HL-60 (cell line): ENCODE measurements at regions not wholly inside any gene's neighbourhood (a gene's known extent, or its start where the extent isn't known, plus 50 kb on each side); places are given as distances from the start of the nearest gene placed in this dataset.

Experiments
- DNase-seq, 2 experiments: peaks; one replicate each; pipeline ENCODE4 v3.0.0-alpha.2; 2010 to 2020; ENCODE audit warnings: low read depth in 1 of 2, low spot score in 1 of 2
- H3K27ac ChIP-seq: fragments of 250-450 bp; sonication (Bioruptor Pico); replicated peaks from 2 replicates; pipeline ENCODE4 v1.5.1; 2020; ENCODE audit warnings: mild to moderate bottlenecking, moderate library complexity
- H3K27me3 ChIP-seq: fragments of 250-450 bp; sonication (Bioruptor Pico); 2 replicates; pipeline ENCODE4 v1.5.1; 2021; ENCODE audit warnings: mild to moderate bottlenecking, moderate library complexity; ENCODE audit not compliant: insufficient read depth, poor library complexity, severe bottlenecking
- H3K4me3 ChIP-seq: replicated peaks from 2 replicates; pipeline ENCODE4 v1.5.1; 2011; ENCODE audit warnings: mild to moderate bottlenecking, control low read depth, low read length; ENCODE audit not compliant: insufficient read depth
- GABPA ChIP-seq: IDR thresholded peaks from 2 replicates; pipeline ENCODE4 v1.6.1; 2012; ENCODE audit warnings: low read depth
- POLR2AphosphoS5 ChIP-seq: IDR thresholded peaks from 2 replicates; pipeline ENCODE4 v1.6.1; 2012; ENCODE audit warnings: low read depth
- REST ChIP-seq: IDR thresholded peaks from 2 replicates; pipeline ENCODE4 v1.6.1; 2012; ENCODE audit warnings: low read depth; ENCODE audit not compliant: insufficient replicate concordance
- SPI1 ChIP-seq: IDR thresholded peaks from 2 replicates; pipeline ENCODE4 v1.6.1; 2012; ENCODE audit warnings: low read depth, mild to moderate bottlenecking, borderline replicate concordance
- TF ChIP-seq, protein P1 (sequence below): IDR thresholded peaks from one replicate; pipeline ENCODE4 v1.5.1; 2011; ENCODE audit warnings: low read length, control low read depth, inconsistent platforms; ENCODE audit not compliant: insufficient read depth

DNA sequence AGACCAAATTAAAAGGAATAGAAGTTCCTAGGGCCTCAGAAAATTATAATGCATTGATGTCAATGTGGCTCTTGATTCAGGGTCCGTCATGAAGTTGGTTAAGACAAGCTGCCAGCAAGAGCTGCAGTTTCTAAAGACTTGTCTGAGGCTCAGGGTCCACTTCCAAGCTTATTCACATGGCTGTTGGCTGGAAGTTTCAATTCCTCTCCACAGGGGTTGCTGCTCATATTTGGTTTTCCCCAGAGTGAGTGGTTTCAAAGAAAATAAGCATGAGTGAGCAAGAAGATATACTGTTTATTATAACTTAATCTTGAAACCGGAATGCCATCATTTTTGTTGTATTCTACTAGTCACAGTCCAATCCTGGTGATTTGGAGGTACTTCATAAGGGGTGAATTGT, 1247.4 kb downstream of the LRFN5 start:
- Histone ChIP-seq H3K4me3 (no peak overlapping the region), H3K27ac (no peak overlapping the region), H3K27me3 (no peaks in the 10 kb centered on the region)
- TF ChIP-seq, protein P1, sequence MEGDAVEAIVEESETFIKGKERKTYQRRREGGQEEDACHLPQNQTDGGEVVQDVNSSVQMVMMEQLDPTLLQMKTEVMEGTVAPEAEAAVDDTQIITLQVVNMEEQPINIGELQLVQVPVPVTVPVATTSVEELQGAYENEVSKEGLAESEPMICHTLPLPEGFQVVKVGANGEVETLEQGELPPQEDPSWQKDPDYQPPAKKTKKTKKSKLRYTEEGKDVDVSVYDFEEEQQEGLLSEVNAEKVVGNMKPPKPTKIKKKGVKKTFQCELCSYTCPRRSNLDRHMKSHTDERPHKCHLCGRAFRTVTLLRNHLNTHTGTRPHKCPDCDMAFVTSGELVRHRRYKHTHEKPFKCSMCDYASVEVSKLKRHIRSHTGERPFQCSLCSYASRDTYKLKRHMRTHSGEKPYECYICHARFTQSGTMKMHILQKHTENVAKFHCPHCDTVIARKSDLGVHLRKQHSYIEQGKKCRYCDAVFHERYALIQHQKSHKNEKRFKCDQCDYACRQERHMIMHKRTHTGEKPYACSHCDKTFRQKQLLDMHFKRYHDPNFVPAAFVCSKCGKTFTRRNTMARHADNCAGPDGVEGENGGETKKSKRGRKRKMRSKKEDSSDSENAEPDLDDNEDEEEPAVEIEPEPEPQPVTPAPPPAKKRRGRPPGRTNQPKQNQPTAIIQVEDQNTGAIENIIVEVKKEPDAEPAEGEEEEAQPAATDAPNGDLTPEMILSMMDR, result no peak
- TF ChIP-seq POLR2AphosphoS5, result no peak
- no peak for TF ChIP-seq GABPA
- TF ChIP-seq SPI1, result no peak
- TF ChIP-seq REST, result no peak
- no peak for DNase-seq

- no peak for DNase-seq
- TF ChIP-seq GABPA (no peak), SPI1 (no peak), POLR2AphosphoS5 (no peak), REST (no peak)
- TF ChIP-seq, protein P1, result no peak
- no peak overlapping the region for H3K27ac ChIP-seq
Observed at GRCh38 chr14:42848652-42849051, 1242.0 kb downstream of the LRFN5 start.

DNA sequence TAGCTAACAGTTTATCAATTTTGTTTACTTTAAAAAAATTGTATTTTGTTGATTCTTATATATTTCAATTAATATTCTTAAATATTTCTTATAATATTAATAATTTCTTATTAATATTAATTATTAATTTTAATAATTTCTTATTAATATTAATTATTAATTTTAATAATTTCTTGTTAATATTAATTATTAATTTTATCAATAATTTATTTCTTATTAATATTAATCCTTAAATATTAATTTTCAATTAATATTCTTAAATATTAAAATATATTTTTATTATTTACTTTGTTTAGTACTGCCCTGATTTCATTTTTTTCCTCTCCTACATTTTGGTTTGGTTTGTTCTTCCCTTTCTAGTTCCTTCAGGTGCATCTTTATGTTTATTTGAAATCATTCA, 1208.1 kb downstream of the LRFN5 start:
- Histone ChIP-seq H3K4me3 (no peak overlapping the region), H3K27me3 (no peaks in the 10 kb centered on the region), H3K27ac (no peak overlapping the region)
- TF ChIP-seq POLR2AphosphoS5 (no peak), SPI1 (no peak)
- TF ChIP-seq, protein P1, result no peak
- DNase-seq, result no peak

More at GRCh38 chr14:42848652-42849051, 1242.0 kb downstream of the LRFN5 start:
- H3K4me3 ChIP-seq, result no peak overlapping the region
- no peaks in the 10 kb centered on the region for H3K27me3 ChIP-seq

DNA sequence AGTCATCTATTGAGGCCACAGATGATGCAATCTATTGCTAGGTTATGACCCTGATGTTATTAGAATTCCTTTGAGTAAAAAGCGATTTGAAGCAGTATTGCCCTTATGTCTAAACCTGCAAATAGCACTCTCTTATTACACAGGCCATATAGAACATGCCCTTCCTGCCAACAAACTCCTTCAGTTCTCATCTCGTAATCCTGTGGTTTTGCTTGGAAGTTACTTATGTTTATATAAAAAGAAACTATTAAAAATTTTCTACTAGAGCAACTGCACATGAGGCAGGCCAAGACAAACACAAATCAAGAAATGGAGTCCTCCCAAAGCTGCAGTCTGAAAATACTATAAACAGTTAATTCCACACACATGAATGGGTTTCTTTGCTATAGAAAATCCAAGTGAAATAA, 1200.2 kb downstream of the LRFN5 start:
- DNase-seq, result no peak
- Histone ChIP-seq H3K4me3 (no peak overlapping the region), H3K27ac (no peak overlapping the region), H3K27me3 (no peaks in the 10 kb centered on the region)
- TF ChIP-seq REST (no peak), SPI1 (no peak)
